ENCODE measurements at regions not wholly inside any gene's neighbourhood (a gene's known extent, or its start where the extent isn't known, plus 50 kb on each side); places are given as distances from the start of the nearest gene placed in this dataset.

GRCh38 chr9:73742412-73742811 lies 590.7 kb downstream of the ANXA1 start:
- Histone ChIP-seq H3K4me1 (ENCODE audit: control insufficient read depth, insufficient read depth, low read length, poor library complexity, severe bottlenecking) (no peaks in the 10 kb centered on the region), H3K4me3 (ENCODE audit: extremely low read depth, insufficient read depth, low read length, poor library complexity, severe bottlenecking) (no peak overlapping the region), H3K36me3 (ENCODE audit: control insufficient read depth, insufficient read depth, low read length) (no peaks in the 10 kb centered on the region), H3K9me3 (ENCODE audit: control insufficient read depth, low read length) (no peaks in the 10 kb centered on the region), H3K27ac (ENCODE audit: low read depth, low read length, severe bottlenecking) (no peak overlapping the region)
- WGBS, 2 experiments (ENCODE audit: insufficient coverage in 2 of 2): no CpG with 5 or more reads among the region's 3 CpGs

GRCh38 chr9:73743826-73744225 lies 592.2 kb downstream of the ANXA1 start:
- Histone ChIP-seq H3K4me1 (ENCODE audit: control insufficient read depth, insufficient read depth, low read length, poor library complexity, severe bottlenecking) (no peaks in the 10 kb centered on the region), H3K4me3 (ENCODE audit: extremely low read depth, insufficient read depth, low read length, poor library complexity, severe bottlenecking) (no peak overlapping the region), H3K27ac (ENCODE audit: low read depth, low read length, severe bottlenecking) (no peak overlapping the region), H3K9me3 (ENCODE audit: control insufficient read depth, low read length) (no peaks in the 10 kb centered on the region), H3K36me3 (ENCODE audit: control insufficient read depth, insufficient read depth, low read length) (no peaks in the 10 kb centered on the region)
- whole genome bisulfite sequencing, 2 experiments (ENCODE audit: insufficient coverage in 2 of 2): no CpG with 5 or more reads among the region's 1 CpG

DNA sequence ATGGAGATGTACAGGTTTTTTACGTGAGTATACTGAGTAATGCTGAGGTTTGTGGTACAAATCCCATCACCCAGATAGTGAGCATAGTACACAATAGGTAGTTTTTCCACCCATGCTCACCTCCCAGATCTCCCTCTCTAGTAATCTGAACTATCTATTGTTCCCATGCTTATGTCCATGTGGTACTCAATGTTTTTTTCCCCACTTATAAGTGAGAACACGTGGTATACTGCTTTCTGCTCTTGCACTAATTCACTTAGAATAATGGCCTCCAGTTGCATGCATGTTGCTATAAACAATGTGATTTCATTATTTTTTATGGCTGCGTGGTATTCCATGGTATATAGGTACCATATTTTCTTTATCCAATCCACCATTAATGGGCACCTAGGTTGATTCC lies 593.9 kb downstream of the ANXA1 start:
- no peaks in the 10 kb centered on the region for H3K4me1 ChIP-seq (ENCODE audit: control insufficient read depth, insufficient read depth, low read length, poor library complexity, severe bottlenecking)
- no peak overlapping the region for H3K27ac ChIP-seq (ENCODE audit: low read depth, low read length, severe bottlenecking)
- WGBS, 2 experiments (ENCODE audit: insufficient coverage in 2 of 2): 83% methylated on average over 1 of the region's 3 CpGs; no CpG with 5 or more reads in 1 of the 2 experiments
- H3K9me3 ChIP-seq (ENCODE audit: control insufficient read depth, low read length): no peaks in the 10 kb centered on the region
- H3K4me3 ChIP-seq (ENCODE audit: extremely low read depth, insufficient read depth, low read length, poor library complexity, severe bottlenecking): no peak overlapping the region
- no peaks in the 10 kb centered on the region for H3K36me3 ChIP-seq (ENCODE audit: control insufficient read depth, insufficient read depth, low read length)

GRCh38 chr9:73753171-73753570 lies 601.5 kb downstream of the ANXA1 start:
- H3K9me3 ChIP-seq (ENCODE audit: control insufficient read depth, low read length): no peaks in the 10 kb centered on the region
- no peak overlapping the region for H3K27ac ChIP-seq (ENCODE audit: low read depth, low read length, severe bottlenecking)
- H3K36me3 ChIP-seq (ENCODE audit: control insufficient read depth, insufficient read depth, low read length): no peaks in the 10 kb centered on the region
- H3K4me3 ChIP-seq (ENCODE audit: extremely low read depth, insufficient read depth, low read length, poor library complexity, severe bottlenecking): no peak overlapping the region
- H3K4me1 ChIP-seq (ENCODE audit: control insufficient read depth, insufficient read depth, low read length, poor library complexity, severe bottlenecking): no peaks in the 10 kb centered on the region

DNA sequence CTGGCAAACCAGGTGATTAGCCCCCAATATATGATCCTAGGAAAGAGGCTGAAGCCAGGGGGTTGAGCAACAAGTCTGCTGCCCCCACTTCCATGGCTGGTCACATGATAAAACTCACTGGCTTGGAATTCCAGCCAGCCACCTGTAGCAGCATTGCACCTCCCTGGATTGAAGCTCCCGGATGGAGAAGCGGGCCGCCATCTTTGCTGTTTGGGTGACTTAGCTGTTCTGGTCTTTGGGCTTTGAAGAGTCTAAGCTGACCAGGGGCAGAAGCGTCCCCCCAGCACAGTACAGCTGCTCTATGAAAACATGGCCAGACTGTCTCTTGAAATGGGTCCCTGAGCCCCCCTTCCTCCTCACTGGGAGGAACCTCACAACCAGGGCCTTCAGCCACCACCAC lies 610.2 kb downstream of the ANXA1 start:
- no peak overlapping the region for H3K4me3 ChIP-seq (ENCODE audit: extremely low read depth, insufficient read depth, low read length, poor library complexity, severe bottlenecking)

GRCh38 chr9:73773896-73774295 lies 622.2 kb downstream of the ANXA1 start:
- Histone ChIP-seq H3K4me3 (ENCODE audit: extremely low read depth, insufficient read depth, low read length, poor library complexity, severe bottlenecking) (no peak overlapping the region), H3K4me1 (ENCODE audit: control insufficient read depth, insufficient read depth, low read length, poor library complexity, severe bottlenecking) (no peaks in the 10 kb centered on the region), H3K27ac (ENCODE audit: low read depth, low read length, severe bottlenecking) (no peak overlapping the region), H3K9me3 (ENCODE audit: control insufficient read depth, low read length) (no peaks in the 10 kb centered on the region), H3K36me3 (ENCODE audit: control insufficient read depth, insufficient read depth, low read length) (no peaks in the 10 kb centered on the region)
- no CpG with 5 or more reads among the region's 1 CpG for WGBS, 2 experiments (ENCODE audit: insufficient coverage in 2 of 2)

More for the DNA sequence above, 610.2 kb downstream of the ANXA1 start:
- WGBS, 2 experiments (ENCODE audit: insufficient coverage in 2 of 2): 76 to 100% methylated on average over 1 to 4 of the region's 4 CpGs
- Histone ChIP-seq H3K27ac (ENCODE audit: low read depth, low read length, severe bottlenecking) (no peak overlapping the region), H3K36me3 (ENCODE audit: control insufficient read depth, insufficient read depth, low read length) (no peaks in the 10 kb centered on the region), H3K9me3 (ENCODE audit: control insufficient read depth, low read length) (no peaks in the 10 kb centered on the region), H3K4me1 (ENCODE audit: control insufficient read depth, insufficient read depth, low read length, poor library complexity, severe bottlenecking) (no peaks in the 10 kb centered on the region)

DNA sequence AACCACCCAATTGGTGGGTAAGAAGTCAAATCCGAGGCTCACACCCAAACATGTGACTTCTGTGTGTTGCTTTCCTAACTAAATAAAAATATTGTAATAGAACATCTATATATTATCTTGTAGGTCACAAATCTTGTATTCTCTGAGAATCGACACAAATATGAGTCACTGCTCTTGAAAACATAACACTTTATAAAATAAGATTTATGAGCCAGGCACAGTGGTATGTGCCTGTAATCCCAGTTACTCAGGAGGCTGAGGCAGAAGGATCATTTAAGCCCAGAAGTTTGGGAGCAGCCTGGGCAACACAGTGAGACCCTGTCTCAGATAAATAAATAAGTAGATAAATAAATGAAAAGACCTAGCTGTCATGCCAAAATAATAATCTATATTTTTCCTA lies 624.1 kb downstream of the ANXA1 start:
- Histone ChIP-seq H3K27ac (ENCODE audit: low read depth, low read length, severe bottlenecking) (no peak overlapping the region), H3K4me1 (ENCODE audit: control insufficient read depth, insufficient read depth, low read length, poor library complexity, severe bottlenecking) (no peaks in the 10 kb centered on the region), H3K9me3 (ENCODE audit: control insufficient read depth, low read length) (no peaks in the 10 kb centered on the region), H3K4me3 (ENCODE audit: extremely low read depth, insufficient read depth, low read length, poor library complexity, severe bottlenecking) (no peak overlapping the region), H3K36me3 (ENCODE audit: control insufficient read depth, insufficient read depth, low read length) (no peaks in the 10 kb centered on the region)
- no CpG with 5 or more reads among the region's 2 CpGs for WGBS, 2 experiments (ENCODE audit: insufficient coverage in 2 of 2)

- Histone ChIP-seq H3K36me3 (ENCODE audit: control insufficient read depth, insufficient read depth, low read length) (no peaks in the 10 kb centered on the region), H3K27ac (ENCODE audit: low read depth, low read length, severe bottlenecking) (no peak overlapping the region), H3K4me3 (ENCODE audit: extremely low read depth, insufficient read depth, low read length, poor library complexity, severe bottlenecking) (no peak overlapping the region), H3K9me3 (ENCODE audit: control insufficient read depth, low read length) (no peaks in the 10 kb centered on the region), H3K4me1 (ENCODE audit: control insufficient read depth, insufficient read depth, low read length, poor library complexity, severe bottlenecking) (peaks cover 4% of the 10 kb centered on the region)
Measured at GRCh38 chr9:73780916-73781315, 629.3 kb downstream of the ANXA1 start.

DNA sequence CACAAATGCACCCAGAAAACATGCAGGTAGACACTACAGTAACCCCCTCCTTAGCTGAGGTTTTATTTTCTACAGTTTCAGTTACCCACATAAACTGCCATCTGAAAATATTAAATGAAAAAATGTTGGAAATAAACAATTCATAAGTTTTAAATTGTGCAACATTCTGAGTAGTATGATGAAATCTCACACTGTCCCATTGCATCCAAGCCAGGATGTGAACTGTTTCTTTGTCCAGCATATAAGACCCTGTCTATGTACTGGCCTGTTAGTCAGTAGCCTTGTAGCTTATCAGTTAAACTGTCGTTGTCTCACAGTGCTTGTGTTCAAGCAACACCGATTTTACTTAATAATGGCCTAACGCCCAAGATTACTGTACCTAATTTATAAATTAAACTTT lies 630.5 kb downstream of the ANXA1 start:
- WGBS, 2 experiments (ENCODE audit: insufficient coverage in 2 of 2): no CpG with 5 or more reads among the region's 3 CpGs
- H3K4me1 ChIP-seq (ENCODE audit: control insufficient read depth, insufficient read depth, low read length, poor library complexity, severe bottlenecking): peaks cover 4% of the 10 kb centered on the region
- H3K27ac ChIP-seq (ENCODE audit: low read depth, low read length, severe bottlenecking): no peak overlapping the region
- H3K9me3 ChIP-seq (ENCODE audit: control insufficient read depth, low read length): no peaks in the 10 kb centered on the region
- no peaks in the 10 kb centered on the region for H3K36me3 ChIP-seq (ENCODE audit: control insufficient read depth, insufficient read depth, low read length)
- no peak overlapping the region for H3K4me3 ChIP-seq (ENCODE audit: extremely low read depth, insufficient read depth, low read length, poor library complexity, severe bottlenecking)

GRCh38 chr9:73799446-73799845 lies 647.8 kb downstream of the ANXA1 start:
- H3K4me3 ChIP-seq (ENCODE audit: extremely low read depth, insufficient read depth, low read length, poor library complexity, severe bottlenecking): no peak overlapping the region
- H3K27ac ChIP-seq (ENCODE audit: low read depth, low read length, severe bottlenecking): no peak overlapping the region
- H3K4me1 ChIP-seq (ENCODE audit: control insufficient read depth, insufficient read depth, low read length, poor library complexity, severe bottlenecking): no peaks in the 10 kb centered on the region
- H3K9me3 ChIP-seq (ENCODE audit: control insufficient read depth, low read length): no peaks in the 10 kb centered on the region
- H3K36me3 ChIP-seq (ENCODE audit: control insufficient read depth, insufficient read depth, low read length): no peaks in the 10 kb centered on the region

DNA sequence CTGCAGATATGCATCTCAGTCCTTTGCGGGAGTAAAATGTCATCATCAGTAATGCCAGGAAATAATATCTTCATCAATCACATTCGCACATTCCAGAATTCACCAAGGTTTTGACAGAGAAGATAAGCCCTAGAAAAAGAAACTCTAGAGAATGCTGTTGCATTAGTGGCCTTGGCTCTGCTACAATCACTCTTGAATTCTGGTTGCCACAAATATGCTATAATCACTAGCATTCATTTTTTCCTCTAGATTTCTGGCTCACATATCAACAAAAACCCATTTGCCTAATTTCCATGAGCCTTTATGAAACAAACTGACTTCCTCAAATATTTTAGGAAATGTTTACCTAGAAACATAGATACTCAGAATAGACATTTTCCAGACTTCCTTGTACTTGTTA lies 653.4 kb downstream of the ANXA1 start:
- WGBS, 2 experiments (ENCODE audit: insufficient coverage in 2 of 2): 75% methylated on average over 2 of the region's 2 CpGs; no CpG with 5 or more reads in 1 of the 2 experiments

More for the DNA sequence above, 653.4 kb downstream of the ANXA1 start:
- H3K36me3 ChIP-seq (ENCODE audit: control insufficient read depth, insufficient read depth, low read length): no peaks in the 10 kb centered on the region
- H3K4me3 ChIP-seq (ENCODE audit: extremely low read depth, insufficient read depth, low read length, poor library complexity, severe bottlenecking): no peak overlapping the region
- no peak overlapping the region for H3K27ac ChIP-seq (ENCODE audit: low read depth, low read length, severe bottlenecking)
- H3K9me3 ChIP-seq (ENCODE audit: control insufficient read depth, low read length): no peaks in the 10 kb centered on the region
- peaks cover 8% of the 10 kb centered on the region for H3K4me1 ChIP-seq (ENCODE audit: control insufficient read depth, insufficient read depth, low read length, poor library complexity, severe bottlenecking)
